Kidney capillary endothelial cell (primary cell): ENCODE measurements at regions not wholly inside any gene's neighbourhood (a gene's known extent, or its start where the extent isn't known, plus 50 kb on each side); places are given as distances from the start of the nearest gene placed in this dataset.

ENCODE experiments used
- DNase-seq: peaks from one replicate; pipeline ENCODE4 v3.0.0-alpha.2; 2018; ENCODE audit warnings: low spot score

DNA sequence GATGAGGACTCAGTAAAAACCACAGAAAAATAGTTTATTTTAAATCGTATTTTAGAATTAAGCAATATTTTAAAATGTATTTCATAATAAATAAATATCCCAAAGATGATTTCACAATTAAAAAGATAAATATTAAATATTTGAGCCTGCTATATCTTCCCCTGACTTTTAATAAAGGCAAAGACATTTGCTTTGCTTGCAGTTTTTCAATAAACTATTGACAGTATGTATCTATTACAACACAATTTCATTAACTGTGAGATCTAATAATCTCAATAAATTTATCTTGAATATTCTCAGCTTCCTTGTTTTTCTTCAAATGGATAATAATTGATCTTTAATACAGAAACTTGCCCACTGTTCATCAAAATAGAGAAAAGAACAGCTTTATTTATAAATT, 186.2 kb upstream of the TARS1 start:
- no peak for DNase-seq

GRCh38 chr5:33257807-33258429, 182.8 kb upstream of the TARS1 start:
- peak; percentile 55 for DNase-seq

DNA sequence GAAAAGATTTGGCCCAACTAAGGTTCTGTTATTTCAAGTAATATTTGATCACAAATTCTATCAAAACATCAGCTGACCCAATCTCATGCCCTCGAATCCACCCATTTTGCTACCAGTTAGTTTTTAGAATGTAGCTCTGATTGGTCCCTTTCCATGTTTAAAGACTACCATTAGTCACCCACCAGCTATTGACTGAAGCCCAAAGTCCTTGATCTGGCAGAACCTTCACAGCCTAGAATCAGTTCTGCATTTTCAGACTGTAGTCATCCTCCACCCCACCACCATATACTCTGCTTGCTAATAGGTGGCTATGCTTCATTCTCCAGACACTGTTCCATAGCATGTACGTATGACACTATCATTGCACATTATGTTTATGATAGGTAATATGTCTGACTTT, 182.2 kb upstream of the TARS1 start:
- no peak for DNase-seq

DNA sequence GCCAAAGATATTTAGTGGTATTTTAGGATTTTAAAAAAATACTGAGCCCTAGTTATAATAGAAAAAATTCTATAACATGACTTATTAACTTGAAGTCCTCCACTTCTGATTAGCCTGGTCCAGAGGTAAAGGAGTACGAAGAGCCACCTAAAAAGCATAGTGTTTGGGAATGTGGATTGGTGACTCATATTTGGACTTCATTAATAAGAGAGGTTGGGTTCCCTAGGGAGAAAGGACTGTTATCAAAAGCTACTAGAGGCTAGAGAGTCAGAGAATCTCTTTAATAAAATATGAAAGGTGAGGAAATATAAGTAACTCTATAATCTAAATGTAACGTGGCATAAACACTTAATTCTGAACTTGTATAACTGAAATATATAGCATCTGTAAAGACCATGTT, 180.7 kb upstream of the TARS1 start:
- no peak for DNase-seq

DNA sequence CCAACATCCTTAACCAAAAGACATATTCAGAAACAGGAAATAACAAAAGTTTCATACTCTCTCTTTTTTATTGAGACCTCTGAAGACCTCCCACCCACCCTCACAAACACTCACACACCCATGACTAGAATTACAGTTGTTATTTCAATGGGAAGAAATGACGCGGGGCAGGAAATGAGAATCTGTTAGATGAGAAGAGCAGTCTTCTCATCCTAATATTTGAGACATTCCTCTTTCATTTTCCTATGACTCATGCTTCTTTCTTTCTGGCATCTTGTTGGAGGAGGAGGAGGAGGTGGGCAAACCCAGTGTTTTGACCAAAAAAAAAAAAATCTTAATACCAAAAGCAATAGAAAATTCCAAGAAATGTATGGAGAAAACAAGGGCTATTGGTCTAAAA, 179.5 kb upstream of the TARS1 start:
- DNase-seq = peak; percentile 36

DNA sequence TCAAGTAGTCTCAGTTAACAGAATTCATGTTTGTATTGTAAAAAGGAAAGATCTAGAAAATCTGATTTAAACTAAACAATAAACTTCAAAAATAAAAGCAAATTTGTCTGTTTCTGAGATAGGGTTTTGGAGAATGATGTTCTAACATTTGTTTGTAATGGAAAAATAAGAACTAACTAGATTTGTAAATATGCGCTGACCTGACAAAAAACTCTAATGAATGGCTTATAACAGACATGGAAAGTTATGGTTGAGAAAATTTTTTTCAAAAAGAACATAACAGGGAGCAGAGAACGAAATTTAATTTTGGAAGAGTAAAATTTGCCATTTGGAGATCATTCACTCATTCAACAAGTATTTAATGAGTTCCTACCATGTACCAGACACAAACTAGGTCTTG, 179.0 kb upstream of the TARS1 start:
- DNase-seq = no peak

DNA sequence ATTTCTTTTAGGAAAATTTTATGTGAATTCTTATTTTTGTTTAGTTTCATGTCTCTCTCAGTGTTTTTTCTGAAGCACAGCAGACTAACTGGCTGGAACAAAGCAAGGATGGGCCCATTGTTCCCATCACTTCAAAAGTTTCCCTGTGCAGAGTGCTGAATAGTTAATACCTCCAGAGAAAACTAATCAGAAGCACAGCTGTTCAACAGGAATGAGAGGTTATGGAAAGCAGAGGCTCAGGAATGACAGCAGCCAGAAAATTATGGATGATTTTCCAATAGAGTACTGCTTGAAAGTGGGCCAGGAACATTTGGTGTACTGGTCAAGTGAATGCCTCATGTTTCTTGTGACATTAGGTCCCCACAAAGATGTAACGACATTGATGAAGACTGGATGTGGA, 173.0 kb upstream of the TARS1 start:
- no peak for DNase-seq

DNA sequence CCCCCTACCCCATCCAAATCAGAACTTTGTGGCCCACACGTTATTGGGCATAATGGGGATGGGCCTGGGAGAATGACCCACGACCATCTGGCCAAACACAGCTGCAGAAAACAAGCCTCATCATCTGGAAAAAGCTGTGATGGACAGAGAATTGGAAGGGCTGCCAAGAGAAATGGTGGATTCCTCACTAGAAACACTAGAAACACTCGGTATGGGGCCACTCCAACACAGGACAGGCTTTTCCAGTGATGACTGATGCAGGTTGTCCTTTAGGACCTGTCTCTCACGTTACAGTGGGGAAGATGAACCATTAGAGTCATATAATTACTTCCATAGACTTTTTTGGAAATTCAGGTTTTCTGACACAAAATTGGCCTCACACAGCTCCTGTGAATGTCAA, 172.4 kb upstream of the TARS1 start:
- DNase-seq = no peak

GRCh38 chr5:33270671-33271070, 170.1 kb upstream of the TARS1 start:
- no peak for DNase-seq

DNA sequence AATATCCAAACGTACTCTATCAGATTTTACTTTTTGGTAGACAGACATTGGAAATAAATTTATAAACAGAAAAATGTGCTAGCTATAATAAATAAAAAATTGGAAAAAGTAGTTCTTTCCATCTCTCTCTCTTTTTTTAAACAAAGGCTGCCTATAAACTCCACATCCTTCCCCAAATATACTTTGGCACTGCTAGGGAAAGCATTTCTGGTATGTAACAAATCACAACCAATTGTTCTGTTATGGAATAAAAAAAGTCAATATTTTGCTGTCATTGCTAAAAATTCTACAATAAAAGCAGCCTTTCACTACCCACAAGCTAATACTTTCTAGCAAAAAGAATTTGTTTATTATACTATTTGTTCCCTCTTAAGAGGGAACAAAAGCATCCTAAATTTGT, 169.2 kb upstream of the TARS1 start:
- no peak for DNase-seq

DNA sequence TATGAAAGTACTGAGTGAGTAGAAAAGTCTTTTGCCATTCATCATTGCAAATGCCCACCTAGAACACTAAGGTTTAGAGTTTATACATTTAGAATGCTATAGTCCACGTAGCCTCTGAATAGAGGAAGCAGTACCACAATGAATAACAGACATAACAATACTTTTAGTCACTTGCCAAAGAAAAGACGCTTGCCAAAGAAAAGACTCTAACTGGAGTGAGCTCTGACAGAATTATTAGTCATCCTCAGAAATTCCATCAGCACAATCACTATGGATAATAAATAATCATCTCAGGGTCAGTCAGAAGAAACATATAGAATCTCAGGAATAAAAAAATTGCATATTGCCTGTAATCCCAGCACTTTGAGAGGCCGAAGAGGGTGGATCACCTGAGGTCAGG, 168.5 kb upstream of the TARS1 start:
- peak; percentile 96 for DNase-seq

DNA sequence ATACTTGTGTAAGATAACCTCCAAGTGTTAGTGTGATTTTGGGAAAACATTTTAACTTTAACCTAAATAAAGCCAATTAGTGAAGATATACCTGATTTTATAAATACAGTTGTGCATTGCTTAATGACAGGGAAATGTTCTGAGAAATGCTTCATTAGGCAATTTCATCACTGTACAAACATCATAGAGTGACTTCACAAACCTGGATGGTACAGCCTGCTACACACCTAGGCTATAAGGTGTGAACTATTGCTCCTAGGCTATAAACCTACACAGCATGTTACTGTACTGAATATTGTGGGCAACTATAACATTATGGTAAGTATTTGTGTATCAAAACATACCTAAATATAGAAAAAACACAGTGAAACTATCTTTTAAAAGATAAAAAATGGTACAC, 166.8 kb upstream of the TARS1 start:
- DNase-seq = no peak

GRCh38 chr5:33275391-33275790, 165.4 kb upstream of the TARS1 start:
- DNase-seq = no peak

DNA sequence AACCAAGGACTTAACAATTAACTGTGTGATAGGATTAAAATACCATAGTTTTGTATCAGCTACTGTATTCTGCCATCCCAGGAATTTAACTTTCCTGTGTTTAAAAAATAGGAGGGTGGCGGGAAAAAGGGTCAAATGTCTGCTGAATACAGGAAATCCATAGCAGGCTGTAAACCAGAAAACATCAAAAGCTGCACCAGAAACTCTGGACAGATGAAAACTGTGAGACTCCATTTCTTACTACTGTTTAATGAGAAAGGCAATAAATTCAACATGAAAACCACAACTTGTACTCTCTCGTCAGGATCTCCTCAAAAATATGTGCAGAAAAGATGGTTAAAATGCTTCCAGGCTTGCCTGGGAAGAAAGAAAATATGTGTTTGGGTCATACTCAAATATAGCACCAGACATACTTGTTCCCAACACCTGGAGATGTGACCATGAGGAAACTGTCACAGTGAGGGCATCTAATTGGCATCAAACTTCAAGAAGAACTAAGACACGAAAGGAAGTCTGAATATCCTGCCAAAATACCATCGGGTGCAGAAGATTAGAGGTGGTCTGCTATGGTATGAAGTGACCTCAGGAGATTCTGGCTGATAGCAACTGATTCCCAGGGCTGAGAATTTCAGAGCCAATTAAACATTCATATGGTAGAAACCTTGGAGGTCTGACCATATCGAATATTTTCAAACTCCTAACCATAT, 164.7 kb upstream of the TARS1 start:
- DNase-seq = no peak

- no peak for DNase-seq
Observed at GRCh38 chr5:33276628-33276950, 164.2 kb upstream of the TARS1 start.

DNA sequence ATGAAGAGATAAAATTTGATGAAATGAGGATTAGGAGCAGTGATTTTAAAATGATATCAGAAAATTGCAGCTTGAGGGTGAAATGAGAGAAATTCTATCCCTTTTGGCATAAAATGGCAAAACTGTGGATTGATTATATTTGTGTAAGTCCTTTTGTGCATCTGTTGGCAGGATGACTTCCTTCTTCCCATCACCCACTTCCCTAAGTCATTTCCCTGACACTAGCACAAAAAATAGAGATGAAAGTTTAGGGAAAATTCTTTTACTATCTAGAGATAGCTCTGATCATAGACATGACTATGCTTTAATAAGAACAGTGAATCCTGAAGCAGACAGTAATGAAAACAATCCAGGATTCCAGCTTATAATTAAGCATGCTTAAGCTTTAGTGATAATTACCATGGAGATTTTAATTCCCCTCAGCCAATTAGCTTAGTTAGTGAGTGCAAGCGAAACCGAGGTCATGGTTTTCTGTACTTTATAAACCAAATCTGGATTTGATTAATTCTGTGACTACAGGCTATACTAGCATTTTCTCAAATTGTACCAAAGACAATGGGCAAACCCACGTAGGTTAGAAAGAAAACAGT, 163.6 kb upstream of the TARS1 start:
- DNase-seq = no peak

DNA sequence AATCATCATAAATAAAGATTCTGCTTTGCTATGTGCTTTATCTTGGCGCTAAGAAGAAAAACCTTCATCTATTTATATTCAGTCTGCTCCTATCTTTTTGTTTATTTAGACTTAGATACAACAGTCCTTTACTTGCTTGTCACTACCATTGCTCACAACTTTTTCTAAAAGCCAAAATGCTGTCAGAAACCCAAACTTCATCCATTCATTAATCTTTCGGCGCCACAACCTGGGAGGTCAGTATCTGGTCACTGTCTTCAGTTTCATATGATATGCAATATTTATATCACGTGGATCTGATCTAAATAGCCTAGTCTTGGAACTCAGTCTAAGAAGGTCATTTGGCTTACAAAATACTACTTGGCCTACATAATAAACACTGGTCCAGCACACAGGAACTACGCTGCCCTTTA, 159.3 kb upstream of the TARS1 start:
- DNase-seq = no peak

GRCh38 chr5:33282157-33282556, 158.6 kb upstream of the TARS1 start:
- DNase-seq = no peak

DNA sequence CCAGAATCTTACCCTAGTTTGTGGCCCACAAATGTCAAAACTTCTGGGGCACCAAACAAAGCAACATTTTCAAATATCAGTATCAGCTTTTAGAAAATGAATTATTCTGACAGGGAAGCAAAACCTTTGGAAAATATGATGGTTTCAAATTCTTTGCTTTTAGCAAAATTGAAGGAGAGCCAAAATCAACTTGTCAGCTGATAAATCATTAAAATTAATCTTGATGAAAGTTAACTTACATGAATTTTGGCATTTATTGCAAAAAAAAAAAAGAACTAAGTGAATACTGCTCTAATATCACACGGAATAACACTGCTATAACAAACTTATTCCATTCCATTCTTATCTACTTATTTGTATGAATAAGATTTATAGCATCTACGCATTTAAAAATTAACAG, 158.1 kb upstream of the TARS1 start:
- no peak for DNase-seq

- no peak for DNase-seq
Observed at GRCh38 chr5:33283243-33283642, 157.5 kb upstream of the TARS1 start.

- DNase-seq = no peak
Observed at GRCh38 chr5:33284681-33285080, 156.1 kb upstream of the TARS1 start.

GRCh38 chr5:33287242-33287641, 153.5 kb upstream of the TARS1 start:
- no peak for DNase-seq

DNA sequence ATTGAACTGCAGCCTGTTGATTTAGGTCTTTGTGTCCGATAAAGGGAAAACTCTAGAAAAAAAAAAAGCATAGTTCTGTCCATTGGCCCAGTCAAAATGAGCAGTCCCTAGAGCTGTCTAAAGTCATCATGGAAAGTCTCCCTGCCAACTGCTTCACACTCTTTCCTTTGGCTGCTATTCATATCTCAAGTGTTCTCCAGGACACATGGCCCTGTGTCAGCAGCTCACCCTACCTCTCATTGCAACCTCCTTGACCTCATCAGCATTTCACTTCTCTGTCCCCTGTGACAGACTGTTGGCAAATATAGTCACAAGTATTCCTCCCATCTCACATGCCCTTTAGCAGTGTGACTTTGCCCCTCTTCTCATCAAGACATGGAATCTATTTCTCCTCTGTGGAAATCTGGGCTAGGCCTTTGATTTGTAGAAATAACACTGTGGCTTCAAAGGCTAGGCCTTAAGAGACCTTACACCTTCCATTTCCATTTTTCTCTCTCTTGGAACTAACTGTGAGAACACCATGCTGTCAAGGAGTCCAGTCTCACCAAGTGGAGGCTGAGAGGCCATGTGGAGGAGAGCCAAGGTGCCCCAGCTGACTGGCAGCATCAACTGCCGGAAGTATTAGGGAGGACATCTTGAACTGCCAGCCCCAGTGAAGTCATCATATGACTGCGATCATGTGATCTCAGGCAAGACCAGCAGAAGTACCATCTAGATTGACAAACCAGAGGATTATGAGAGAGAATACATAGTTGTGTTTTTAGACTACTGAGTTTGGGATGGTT, 149.4 kb upstream of the TARS1 start:
- DNase-seq = no peak
